ENCODE measurements at regions not wholly inside any gene's neighbourhood (a gene's known extent, or its start where the extent isn't known, plus 50 kb on each side); places are given as distances from the start of the nearest gene placed in this dataset.
"Not testable (repeated sequence)": the region's sequence is repeated elsewhere in the genome, so short reads cannot be mapped to it uniquely, and the experiment has no call there.

DNA sequence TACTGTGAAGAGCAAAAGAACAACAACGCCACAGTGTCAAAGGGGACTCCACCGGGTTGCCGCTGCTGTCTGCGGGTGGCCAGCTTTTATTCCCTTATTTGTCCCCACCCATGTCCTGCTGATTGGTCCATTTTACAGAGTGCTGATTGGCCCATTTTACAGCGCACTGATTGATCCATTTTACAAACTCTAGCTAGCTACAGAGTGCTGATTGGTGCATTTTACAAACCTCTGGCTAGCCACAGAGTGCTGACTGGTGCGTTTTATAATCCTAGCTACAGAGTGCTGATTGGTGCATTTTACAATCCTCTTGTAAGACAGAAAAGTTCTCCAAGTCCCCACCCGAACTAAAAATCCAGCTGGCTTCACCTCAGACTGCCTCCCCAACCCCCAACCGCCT is 251.0 kb upstream of the ATP10A start:
- TF ChIP-seq, protein P1, sequence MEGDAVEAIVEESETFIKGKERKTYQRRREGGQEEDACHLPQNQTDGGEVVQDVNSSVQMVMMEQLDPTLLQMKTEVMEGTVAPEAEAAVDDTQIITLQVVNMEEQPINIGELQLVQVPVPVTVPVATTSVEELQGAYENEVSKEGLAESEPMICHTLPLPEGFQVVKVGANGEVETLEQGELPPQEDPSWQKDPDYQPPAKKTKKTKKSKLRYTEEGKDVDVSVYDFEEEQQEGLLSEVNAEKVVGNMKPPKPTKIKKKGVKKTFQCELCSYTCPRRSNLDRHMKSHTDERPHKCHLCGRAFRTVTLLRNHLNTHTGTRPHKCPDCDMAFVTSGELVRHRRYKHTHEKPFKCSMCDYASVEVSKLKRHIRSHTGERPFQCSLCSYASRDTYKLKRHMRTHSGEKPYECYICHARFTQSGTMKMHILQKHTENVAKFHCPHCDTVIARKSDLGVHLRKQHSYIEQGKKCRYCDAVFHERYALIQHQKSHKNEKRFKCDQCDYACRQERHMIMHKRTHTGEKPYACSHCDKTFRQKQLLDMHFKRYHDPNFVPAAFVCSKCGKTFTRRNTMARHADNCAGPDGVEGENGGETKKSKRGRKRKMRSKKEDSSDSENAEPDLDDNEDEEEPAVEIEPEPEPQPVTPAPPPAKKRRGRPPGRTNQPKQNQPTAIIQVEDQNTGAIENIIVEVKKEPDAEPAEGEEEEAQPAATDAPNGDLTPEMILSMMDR (IDR thresholded peaks at IDR 0.05): not testable (repeated sequence)
- TF ChIP-seq POLR2AphosphoS5 (IDR thresholded peaks at IDR 0.05): not testable (repeated sequence)
